C4-2B (cell line): ENCODE measurements at regions not wholly inside any gene's neighbourhood (a gene's known extent, or its start where the extent isn't known, plus 50 kb on each side); places are given as distances from the start of the nearest gene placed in this dataset.

Source experiments
- H3K27ac ChIP-seq: fragments of 450-650 bp; 2 replicates; pipeline ENCODE4 v1.5.1; 2017
- CTCF ChIP-seq: fragments of 450-650 bp; conservative IDR thresholded peaks from 2 replicates; pipeline ENCODE4 v1.5.1; 2017; ENCODE audit warnings: mild to moderate bottlenecking
- ZFX ChIP-seq: fragments of 450-650 bp; IDR thresholded peaks from 2 replicates; pipeline ENCODE4 v1.6.1; 2017

- TF ChIP-seq CTCF (no peak), ZFX (no peak)
- no peak overlapping the region for H3K27ac ChIP-seq
These were observed 58.9 kb upstream of the NUPR2 start for GRCh38 chr7:56174875-56175760.

- no peak for TF ChIP-seq CTCF
- TF ChIP-seq ZFX: no peak
- H3K27ac ChIP-seq: no peak overlapping the region
These were observed 58.2 kb upstream of the NUPR2 start for GRCh38 chr7:56174346-56174874.
